ENCODE measurements at regions not wholly inside any gene's neighbourhood (a gene's known extent, or its start where the extent isn't known, plus 50 kb on each side); places are given as distances from the start of the nearest gene placed in this dataset.

GRCh38 chr3:104676241-104676640, 690.5 kb upstream of the ALCAM start:
- Histone ChIP-seq H3K4me3 (ENCODE audit: low read depth in 1 of 2, low read length in 2 of 2) (no peak overlapping the region), H3K27me3 (ENCODE audit: insufficient read depth, low read length, poor library complexity) (no peaks in the 10 kb centered on the region), H3K79me2 (ENCODE audit: insufficient read depth, low read length) (no peaks in the 10 kb centered on the region), H3K36me3 (ENCODE audit: insufficient read depth, low read length) (no peaks in the 10 kb centered on the region), H3K4me1 (ENCODE audit: insufficient read depth, low read length) (no peaks in the 10 kb centered on the region), H2AFZ (ENCODE audit: low read depth, low read length) (no peak overlapping the region), H3K4me2 (ENCODE audit: insufficient read depth, low read length) (no peak overlapping the region), H3K9ac (ENCODE audit: low read depth, low read length) (no peak overlapping the region), H4K20me1 (ENCODE audit: insufficient read depth, low read length) (no peaks in the 10 kb centered on the region), H3K9me3 (ENCODE audit: insufficient read depth, low read length, severe bottlenecking) (no peaks in the 10 kb centered on the region), H3K27ac (ENCODE audit: low read length) (no peak overlapping the region)
- ATAC-seq (ENCODE audit: insufficient read depth, low read depth) (no peak), DNase-seq (no peak)
- TF ChIP-seq EZH2 (IDR thresholded peaks at IDR 0.05; ENCODE audit: borderline replicate concordance, low read depth, low read length, severe bottlenecking), result no peak
- no peak for TF ChIP-seq CTCF (IDR thresholded peaks at IDR 0.05; ENCODE audit: borderline replicate concordance, extremely low read depth, low read length, poor library complexity, severe bottlenecking)

GRCh38 chr3:104677932-104678331, 688.8 kb upstream of the ALCAM start:
- Histone ChIP-seq H3K4me1 (ENCODE audit: insufficient read depth, low read length) (no peaks in the 10 kb centered on the region), H2AFZ (ENCODE audit: low read depth, low read length) (no peak overlapping the region), H3K79me2 (ENCODE audit: insufficient read depth, low read length) (no peaks in the 10 kb centered on the region), H3K27me3 (ENCODE audit: insufficient read depth, low read length, poor library complexity) (no peaks in the 10 kb centered on the region), H3K9ac (ENCODE audit: low read depth, low read length) (no peak overlapping the region), H3K4me3 (ENCODE audit: low read depth in 1 of 2, low read length in 2 of 2) (no peak overlapping the region), H3K27ac (ENCODE audit: low read length) (no peak overlapping the region), H3K9me3 (ENCODE audit: insufficient read depth, low read length, severe bottlenecking) (no peaks in the 10 kb centered on the region), H3K4me2 (ENCODE audit: insufficient read depth, low read length) (no peak overlapping the region), H4K20me1 (ENCODE audit: insufficient read depth, low read length) (no peaks in the 10 kb centered on the region), H3K36me3 (ENCODE audit: insufficient read depth, low read length) (no peaks in the 10 kb centered on the region)
- TF ChIP-seq CTCF (IDR thresholded peaks at IDR 0.05; ENCODE audit: borderline replicate concordance, extremely low read depth, low read length, poor library complexity, severe bottlenecking) (no peak), EZH2 (IDR thresholded peaks at IDR 0.05; ENCODE audit: borderline replicate concordance, low read depth, low read length, severe bottlenecking) (no peak)
- ATAC-seq (ENCODE audit: insufficient read depth, low read depth) (no peak), DNase-seq (no peak)

- no peak overlapping the region for H3K9ac ChIP-seq (ENCODE audit: low read depth, low read length)
- H3K4me3 ChIP-seq (ENCODE audit: low read depth in 1 of 2, low read length in 2 of 2), result no peak overlapping the region
- no peak for ATAC-seq (ENCODE audit: insufficient read depth, low read depth)
- no peaks in the 10 kb centered on the region for H4K20me1 ChIP-seq (ENCODE audit: insufficient read depth, low read length)
- H3K79me2 ChIP-seq (ENCODE audit: insufficient read depth, low read length), result no peaks in the 10 kb centered on the region
- no peak overlapping the region for H3K27ac ChIP-seq (ENCODE audit: low read length)
- H3K36me3 ChIP-seq (ENCODE audit: insufficient read depth, low read length), result no peaks in the 10 kb centered on the region
- H3K27me3 ChIP-seq (ENCODE audit: insufficient read depth, low read length, poor library complexity), result no peaks in the 10 kb centered on the region
- H3K9me3 ChIP-seq (ENCODE audit: insufficient read depth, low read length, severe bottlenecking), result no peaks in the 10 kb centered on the region
- H2AFZ ChIP-seq (ENCODE audit: low read depth, low read length), result no peak overlapping the region
- H3K4me2 ChIP-seq (ENCODE audit: insufficient read depth, low read length), result no peak overlapping the region
- no peak for DNase-seq
- H3K4me1 ChIP-seq (ENCODE audit: insufficient read depth, low read length), result no peaks in the 10 kb centered on the region
- TF ChIP-seq CTCF (IDR thresholded peaks at IDR 0.05; ENCODE audit: borderline replicate concordance, extremely low read depth, low read length, poor library complexity, severe bottlenecking), result no peak
- TF ChIP-seq EZH2 (IDR thresholded peaks at IDR 0.05; ENCODE audit: borderline replicate concordance, low read depth, low read length, severe bottlenecking), result no peak
These were observed 681.2 kb upstream of the ALCAM start for GRCh38 chr3:104685492-104685891.

GRCh38 chr3:104687362-104687761, 679.3 kb upstream of the ALCAM start:
- Histone ChIP-seq H3K27me3 (ENCODE audit: insufficient read depth, low read length, poor library complexity) (no peaks in the 10 kb centered on the region), H3K9ac (ENCODE audit: low read depth, low read length) (no peak overlapping the region), H3K9me3 (ENCODE audit: insufficient read depth, low read length, severe bottlenecking) (no peaks in the 10 kb centered on the region), H4K20me1 (ENCODE audit: insufficient read depth, low read length) (no peaks in the 10 kb centered on the region), H3K36me3 (ENCODE audit: insufficient read depth, low read length) (no peaks in the 10 kb centered on the region), H3K79me2 (ENCODE audit: insufficient read depth, low read length) (no peaks in the 10 kb centered on the region), H3K27ac (ENCODE audit: low read length) (no peak overlapping the region), H2AFZ (ENCODE audit: low read depth, low read length) (no peak overlapping the region), H3K4me3 (ENCODE audit: low read depth in 1 of 2, low read length in 2 of 2) (no peak overlapping the region), H3K4me1 (ENCODE audit: insufficient read depth, low read length) (no peaks in the 10 kb centered on the region), H3K4me2 (ENCODE audit: insufficient read depth, low read length) (no peak overlapping the region)
- DNase-seq (no peak), ATAC-seq (ENCODE audit: insufficient read depth, low read depth) (no peak)
- TF ChIP-seq CTCF (IDR thresholded peaks at IDR 0.05; ENCODE audit: borderline replicate concordance, extremely low read depth, low read length, poor library complexity, severe bottlenecking), result no peak
- TF ChIP-seq EZH2 (IDR thresholded peaks at IDR 0.05; ENCODE audit: borderline replicate concordance, low read depth, low read length, severe bottlenecking), result no peak
